ENCODE measurements at regions not wholly inside any gene's neighbourhood (a gene's known extent, or its start where the extent isn't known, plus 50 kb on each side); places are given as distances from the start of the nearest gene placed in this dataset.

- TF ChIP-seq CTCF (IDR thresholded peaks at IDR 0.05; ENCODE audit: low read depth, low read length), result no peak
- DNase-seq (ENCODE audit: extremely low read depth, low read depth), result no peak
Measured at GRCh38 chr2:236687296-236687965, 117.8 kb downstream of the ACKR3 start.

GRCh38 chr2:236688157-236688556 lies 118.5 kb downstream of the ACKR3 start:
- TF ChIP-seq CTCF (IDR thresholded peaks at IDR 0.05; ENCODE audit: low read depth, low read length), result no peak

GRCh38 chr2:236688563-236689392 lies 119.2 kb downstream of the ACKR3 start:
- no peak for TF ChIP-seq CTCF (IDR thresholded peaks at IDR 0.05; ENCODE audit: low read depth, low read length)
- no peak for DNase-seq (ENCODE audit: extremely low read depth, low read depth)

More at GRCh38 chr2:236688157-236688556, 118.5 kb downstream of the ACKR3 start:
- no peak for DNase-seq (ENCODE audit: extremely low read depth, low read depth)

GRCh38 chr2:236689393-236689700 lies 119.7 kb downstream of the ACKR3 start:
- DNase-seq (ENCODE audit: extremely low read depth, low read depth), result no peak
- TF ChIP-seq CTCF (IDR thresholded peaks at IDR 0.05; ENCODE audit: low read depth, low read length), result no peak

GRCh38 chr2:236689981-236690380 lies 120.4 kb downstream of the ACKR3 start:
- TF ChIP-seq CTCF (IDR thresholded peaks at IDR 0.05; ENCODE audit: low read depth, low read length), result no peak
- DNase-seq (ENCODE audit: extremely low read depth, low read depth), result no peak

- DNase-seq (ENCODE audit: extremely low read depth, low read depth), result no peak
- no peak for TF ChIP-seq CTCF (IDR thresholded peaks at IDR 0.05; ENCODE audit: low read depth, low read length)
Measured at GRCh38 chr2:236690726-236691125, 121.1 kb downstream of the ACKR3 start.

- DNase-seq (ENCODE audit: extremely low read depth, low read depth), result no peak
- no peak for TF ChIP-seq CTCF (IDR thresholded peaks at IDR 0.05; ENCODE audit: low read depth, low read length)
Measured at GRCh38 chr2:236691799-236692167, 122.2 kb downstream of the ACKR3 start.

All from AG09319 (cell line).